Spinal cord (tissue), 9 donors: ENCODE measurements at regions not wholly inside any gene's neighbourhood (a gene's known extent, or its start where the extent isn't known, plus 50 kb on each side); places are given as distances from the start of the nearest gene placed in this dataset.

Experiments
- DNase-seq, 6 donors: peaks; one replicate each; pipeline versions ENCODE4 v3.0.0 to v3.0.0-alpha.2; 2013 to 2015; ENCODE audit warnings: low spot score in 6 of 6, low read depth in 4 of 6
- H3K27ac ChIP-seq: one replicate; pipeline ENCODE4 v1.5.1; 2013; ENCODE audit warnings: low read depth, low read length, control low read depth
- H3K27me3 ChIP-seq: one replicate; pipeline ENCODE4 v1.6.1; 2013; ENCODE audit warnings: low read length; ENCODE audit not compliant: control insufficient read depth, insufficient read depth
- H3K36me3 ChIP-seq: one replicate; pipeline ENCODE4 v1.6.1; 2013; ENCODE audit warnings: low read length; ENCODE audit not compliant: control insufficient read depth, insufficient read depth
- H3K4me1 ChIP-seq: one replicate; pipeline ENCODE4 v1.6.1; 2013; ENCODE audit warnings: low read length; ENCODE audit not compliant: control insufficient read depth, insufficient read depth
- H3K4me3 ChIP-seq: one replicate; pipeline ENCODE4 v1.5.1; 2013; ENCODE audit warnings: low read depth, low read length, control low read depth
- H3K9me3 ChIP-seq: one replicate; pipeline ENCODE4 v1.6.1; 2013; ENCODE audit warnings: low read length; ENCODE audit not compliant: control insufficient read depth, insufficient read depth
- WGBS: methylation state at CpG from one replicate; pipeline ENCODE4 v1.1.5; 2013; ENCODE audit warnings: missing lambda C conversion rate; ENCODE audit not compliant: insufficient coverage; 5-methylcytosine and 5-hydroxymethylcytosine counted together
- donor health status: healthy.

GRCh38 chr6:164792666-164793065, 516.7 kb downstream of the C6orf118 start:
- no peaks in the 10 kb centered on the region for H3K9me3 ChIP-seq
- WGBS, result no CpG with 5 or more reads among the region's 1 CpG
- H3K4me3 ChIP-seq, result no peak overlapping the region
- no peaks in the 10 kb centered on the region for H3K27me3 ChIP-seq
- peaks cover 3% of the 10 kb centered on the region for H3K4me1 ChIP-seq
- DNase-seq, result peak in 1 of 6 donors; percentile 21
- no peaks in the 10 kb centered on the region for H3K36me3 ChIP-seq
- no peak overlapping the region for H3K27ac ChIP-seq

- Histone ChIP-seq H3K27ac (no peak overlapping the region), H3K27me3 (no peaks in the 10 kb centered on the region)
- DNase-seq, result no peak
Measured at GRCh38 chr6:164791498-164791897, 517.9 kb downstream of the C6orf118 start.

GRCh38 chr6:164763788-164764187, 545.6 kb downstream of the C6orf118 start:
- H3K9me3 ChIP-seq, result no peaks in the 10 kb centered on the region
- no peaks in the 10 kb centered on the region for H3K36me3 ChIP-seq
- DNase-seq, result no peak
- no peaks in the 10 kb centered on the region for H3K4me1 ChIP-seq
- no peak overlapping the region for H3K27ac ChIP-seq
- H3K4me3 ChIP-seq, result no peak overlapping the region
- no peaks in the 10 kb centered on the region for H3K27me3 ChIP-seq
- WGBS, result no CpG with 5 or more reads among the region's 1 CpG

More at GRCh38 chr6:164791498-164791897, 517.9 kb downstream of the C6orf118 start:
- peaks cover 3% of the 10 kb centered on the region for H3K4me1 ChIP-seq
- H3K36me3 ChIP-seq, result no peaks in the 10 kb centered on the region
- H3K4me3 ChIP-seq, result no peak overlapping the region
- H3K9me3 ChIP-seq, result no peaks in the 10 kb centered on the region

GRCh38 chr6:164757451-164757850, 552.0 kb downstream of the C6orf118 start:
- no peak overlapping the region for H3K4me3 ChIP-seq
- no peak overlapping the region for H3K27ac ChIP-seq
- H3K9me3 ChIP-seq, result no peaks in the 10 kb centered on the region
- no peaks in the 10 kb centered on the region for H3K36me3 ChIP-seq
- WGBS, result 100% methylated on average over 2 of the region's 2 CpGs
- no peaks in the 10 kb centered on the region for H3K27me3 ChIP-seq
- DNase-seq, result no peak
- H3K4me1 ChIP-seq, result no peaks in the 10 kb centered on the region

GRCh38 chr6:164756723-164757122, 552.7 kb downstream of the C6orf118 start:
- no peaks in the 10 kb centered on the region for H3K9me3 ChIP-seq
- no peak overlapping the region for H3K27ac ChIP-seq
- no peaks in the 10 kb centered on the region for H3K4me1 ChIP-seq
- no peak overlapping the region for H3K4me3 ChIP-seq
- no peaks in the 10 kb centered on the region for H3K36me3 ChIP-seq
- DNase-seq, result peak in 1 of 6 donors; percentile 51
- no peaks in the 10 kb centered on the region for H3K27me3 ChIP-seq
- 80% methylated on average over 1 of the region's 8 CpGs for WGBS

GRCh38 chr6:164756142-164756541, 553.3 kb downstream of the C6orf118 start:
- DNase-seq, result peak in 2 of 6 donors; percentile 25 to 45
- no peaks in the 10 kb centered on the region for H3K9me3 ChIP-seq
- no peaks in the 10 kb centered on the region for H3K36me3 ChIP-seq
- no peak overlapping the region for H3K27ac ChIP-seq
- WGBS, result 60% methylated on average over 1 of the region's 3 CpGs
- no peak overlapping the region for H3K4me3 ChIP-seq
- H3K4me1 ChIP-seq, result peaks cover 4% of the 10 kb centered on the region
- no peaks in the 10 kb centered on the region for H3K27me3 ChIP-seq

- H3K36me3 ChIP-seq, result no peaks in the 10 kb centered on the region
- no peak for DNase-seq
- H3K27me3 ChIP-seq, result no peaks in the 10 kb centered on the region
- peaks cover 7% of the 10 kb centered on the region for H3K4me1 ChIP-seq
- H3K4me3 ChIP-seq, result no peak overlapping the region
- no peaks in the 10 kb centered on the region for H3K9me3 ChIP-seq
- H3K27ac ChIP-seq, result no peak overlapping the region
Measured at GRCh38 chr6:164753517-164753916, 555.9 kb downstream of the C6orf118 start.

GRCh38 chr6:164751395-164751794, 558.0 kb downstream of the C6orf118 start:
- Histone ChIP-seq H3K4me1 (peaks cover 7% of the 10 kb centered on the region), H3K27ac (no peak overlapping the region), H3K9me3 (no peaks in the 10 kb centered on the region), H3K27me3 (no peaks in the 10 kb centered on the region), H3K4me3 (no peak overlapping the region), H3K36me3 (no peaks in the 10 kb centered on the region)
- DNase-seq, result peak in 1 of 6 donors; percentile 42
- 82% methylated on average over 4 of the region's 5 CpGs for WGBS

- no peaks in the 10 kb centered on the region for H3K9me3 ChIP-seq
- H3K36me3 ChIP-seq, result no peaks in the 10 kb centered on the region
- no peaks in the 10 kb centered on the region for H3K27me3 ChIP-seq
- H3K4me3 ChIP-seq, result no peak overlapping the region
- WGBS, result 40% methylated on average over 1 of the region's 3 CpGs
- no peak for DNase-seq
- peaks cover 7% of the 10 kb centered on the region for H3K4me1 ChIP-seq
- H3K27ac ChIP-seq, result no peak overlapping the region
Measured at GRCh38 chr6:164750128-164750527, 559.3 kb downstream of the C6orf118 start.

- Histone ChIP-seq H3K4me1 (peaks cover 7% of the 10 kb centered on the region), H3K4me3 (no peak overlapping the region), H3K27me3 (no peaks in the 10 kb centered on the region), H3K36me3 (no peaks in the 10 kb centered on the region), H3K27ac (peak overlapping the region; percentile 57), H3K9me3 (no peaks in the 10 kb centered on the region)
- WGBS, result 17% methylated on average over 7 of the region's 9 CpGs
- DNase-seq, result peak in 5 of 6 donors; percentile 28 to 87 (median 39)
Measured at GRCh38 chr6:164749221-164750064, 560.0 kb downstream of the C6orf118 start.
